Stimulated activated CD4-positive, alpha-beta T cell treated with anti-CD3 and anti-CD28 coated beads, TNF-alpha, amount 100 ng/mL, for 4 hours (primary cell): ENCODE measurements at regions not wholly inside any gene's neighbourhood (a gene's known extent, or its start where the extent isn't known, plus 50 kb on each side); places are given as distances from the start of the nearest gene placed in this dataset.
"Not testable (repeated sequence)": the region's sequence is repeated elsewhere in the genome, so short reads cannot be mapped to it uniquely, and the experiment has no call there.

Experiments used
- DNase-seq, 3 experiments: peaks; one replicate each; pipeline ENCODE4 v3.0.0-alpha.2; 2020; ENCODE audit warnings: low read depth in 3 of 3

DNA sequence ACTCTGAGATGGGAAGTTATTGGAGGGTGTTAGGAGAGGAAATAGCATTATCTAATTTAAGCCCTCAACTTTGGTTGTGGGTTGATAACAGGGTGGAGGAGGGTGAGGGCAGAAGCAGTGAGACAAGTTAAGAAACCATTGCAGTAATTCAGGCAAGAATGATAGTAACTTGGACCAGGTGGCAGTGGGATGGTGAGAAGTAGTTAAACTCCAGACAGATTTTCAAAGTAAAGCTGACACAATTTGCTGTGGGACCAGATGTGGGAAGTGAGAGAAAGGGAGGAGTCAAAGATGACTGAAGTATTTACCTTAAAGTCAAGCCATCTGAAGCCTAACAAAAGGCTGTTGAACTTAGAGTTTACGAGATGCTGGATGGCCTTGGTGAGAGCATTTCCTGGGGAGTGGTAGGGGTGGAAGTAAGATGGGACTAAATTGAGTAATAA lies 163.2 kb upstream of the KLF7 start:
- no peak for DNase-seq

GRCh38 chr2:207330912-207331311 lies 165.2 kb upstream of the KLF7 start:
- no peak for DNase-seq

GRCh38 chr2:207331674-207332073 lies 165.9 kb upstream of the KLF7 start:
- DNase-seq, result no peak

- no peak for DNase-seq
Observed at GRCh38 chr2:207332480-207333212, 166.9 kb upstream of the KLF7 start.

DNA sequence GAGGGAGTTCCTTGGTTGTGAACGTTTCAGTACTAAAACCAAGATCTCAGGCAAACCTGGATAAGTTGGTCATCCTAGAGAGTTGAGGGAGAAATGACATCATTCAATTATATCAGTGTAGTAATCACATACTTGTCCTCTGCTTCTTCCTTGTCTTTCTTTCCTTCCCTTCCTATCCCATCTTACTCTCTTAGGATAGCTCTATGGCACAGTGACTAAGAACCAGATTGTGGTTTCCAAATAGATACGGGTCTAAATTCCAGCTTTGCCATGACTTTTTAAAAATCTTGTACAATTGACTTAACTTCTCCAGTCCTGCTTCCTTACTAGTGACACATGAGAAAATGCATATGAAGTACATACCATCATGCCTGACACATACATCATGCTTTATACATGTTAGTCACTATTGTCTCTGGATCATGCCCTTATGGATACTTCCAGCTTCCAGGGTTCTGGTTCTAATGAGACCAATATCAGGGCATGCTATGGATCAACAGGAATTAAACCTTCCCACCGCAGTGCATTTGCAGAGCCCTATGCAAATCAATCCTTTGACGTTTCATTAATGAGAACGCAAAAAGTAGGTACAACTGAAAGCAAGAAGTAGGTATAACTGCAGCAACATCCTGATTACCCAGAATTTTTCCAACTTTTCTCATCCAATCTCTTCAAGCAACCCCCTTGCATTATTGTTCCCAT lies 168.0 kb upstream of the KLF7 start:
- no peak for DNase-seq

DNA sequence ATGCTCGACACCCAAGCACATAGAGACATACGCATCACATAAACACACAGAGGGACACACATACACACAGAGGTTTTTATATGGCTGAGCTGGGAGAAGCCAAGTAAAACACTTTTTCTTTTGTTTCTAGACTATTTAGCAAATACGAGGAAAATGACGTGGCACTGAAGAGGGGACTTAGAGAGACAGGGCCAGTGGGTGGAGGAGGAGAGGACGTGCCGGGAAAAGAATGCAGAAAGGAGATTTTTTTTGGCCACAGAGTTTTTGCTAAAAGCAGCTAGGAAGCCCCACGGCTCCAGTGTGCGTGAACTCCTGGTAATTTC lies 168.5 kb upstream of the KLF7 start:
- no peak for DNase-seq

- DNase-seq, result no peak
Observed at GRCh38 chr2:207334624-207335371, 169.1 kb upstream of the KLF7 start.

GRCh38 chr2:207337234-207338219 lies 171.8 kb upstream of the KLF7 start:
- no peak for DNase-seq

- DNase-seq, result no peak
Observed at GRCh38 chr2:207338220-207338607, 172.5 kb upstream of the KLF7 start.

DNA sequence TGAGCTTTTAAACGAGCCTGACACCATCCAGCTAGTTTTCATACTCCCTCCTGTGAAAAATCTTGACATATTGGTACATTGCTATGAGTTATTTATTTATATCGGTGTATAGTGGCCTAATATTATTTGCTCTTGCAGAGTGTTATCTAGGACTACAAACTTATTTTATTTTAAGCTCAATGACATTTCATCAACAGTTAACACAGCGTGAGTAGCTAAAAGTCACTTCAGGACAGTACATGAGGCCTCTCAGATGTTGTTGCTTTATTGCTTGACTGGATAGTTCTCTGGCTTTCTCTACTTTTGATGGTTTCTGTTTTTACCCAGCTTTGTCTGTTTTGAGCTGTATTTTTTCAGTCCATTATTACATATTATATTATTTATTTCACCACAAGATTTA lies 172.9 kb upstream of the KLF7 start:
- no peak for DNase-seq

GRCh38 chr2:207341112-207341750 lies 175.5 kb upstream of the KLF7 start:
- no peak for DNase-seq

DNA sequence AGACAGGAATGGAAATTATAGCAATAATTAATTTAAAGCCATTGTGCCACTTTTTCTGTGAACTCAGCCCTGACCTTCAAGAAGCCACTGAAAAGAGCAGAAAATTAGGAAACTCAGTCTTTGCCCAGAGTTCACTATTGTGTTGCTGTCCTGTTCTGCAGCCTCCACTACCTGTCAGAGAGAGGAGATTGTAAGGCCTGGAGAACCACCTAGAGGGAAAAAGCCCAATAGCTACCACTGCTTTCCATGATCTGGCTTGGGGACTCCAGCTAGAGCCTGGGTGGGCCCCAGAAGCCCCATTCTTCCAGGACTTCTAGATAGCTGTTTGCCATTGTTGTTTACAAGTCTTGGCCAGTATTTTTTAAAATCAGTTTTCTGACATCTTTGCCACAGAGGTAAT lies 176.1 kb upstream of the KLF7 start:
- DNase-seq, result no peak

- DNase-seq, result not testable (repeated sequence)
Observed at GRCh38 chr2:207344596-207345394, 179.0 kb upstream of the KLF7 start.

DNA sequence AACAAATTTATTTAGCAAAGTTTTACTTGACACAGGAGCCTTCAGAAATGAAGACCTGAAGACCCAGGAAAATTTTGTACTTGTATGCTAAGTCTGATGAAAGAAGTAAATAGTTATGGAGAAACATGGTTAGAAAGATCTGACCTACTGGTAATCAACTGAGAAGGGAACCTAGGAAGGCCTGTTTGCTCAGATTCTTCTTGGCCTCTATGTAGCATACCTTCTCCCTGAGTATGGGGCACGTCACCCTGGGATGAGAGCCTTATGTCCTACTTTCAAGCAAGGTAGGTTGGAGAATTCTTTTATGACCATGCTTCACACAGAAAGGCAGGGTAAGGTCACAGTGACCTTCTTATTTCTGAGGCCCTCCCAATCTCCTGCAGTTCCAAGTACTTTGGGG lies 178.6 kb upstream of the CREB1 start:
- DNase-seq, result no peak

- DNase-seq, result no peak
Observed at GRCh38 chr2:207352978-207353671, 176.6 kb upstream of the CREB1 start.

- no peak for DNase-seq
Observed at GRCh38 chr2:207353836-207354235, 175.9 kb upstream of the CREB1 start.

GRCh38 chr2:207354462-207354861 lies 175.3 kb upstream of the CREB1 start:
- no peak for DNase-seq

- DNase-seq, result no peak
Observed at GRCh38 chr2:207356567-207356966, 173.2 kb upstream of the CREB1 start.

DNA sequence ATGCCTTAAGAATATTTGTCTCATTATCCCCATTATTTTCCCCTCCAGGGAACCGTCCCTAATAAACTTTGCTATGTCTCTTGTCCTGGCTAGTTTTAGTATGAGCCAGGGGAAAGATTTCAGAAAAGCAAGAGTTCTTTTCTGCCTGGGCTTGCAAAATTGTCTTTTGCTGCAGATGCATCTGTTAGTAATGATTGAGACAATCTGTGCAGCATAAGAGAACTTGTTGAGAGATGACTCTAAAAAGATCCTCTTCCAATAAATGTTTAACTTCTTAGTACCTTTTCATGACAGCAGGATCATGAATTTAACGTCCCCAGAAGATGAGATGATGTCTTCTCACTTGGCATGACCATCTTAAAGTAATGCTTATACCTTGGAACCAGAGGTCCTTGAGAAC lies 172.5 kb upstream of the CREB1 start:
- DNase-seq, result no peak

GRCh38 chr2:207362716-207363115 lies 167.0 kb upstream of the CREB1 start:
- DNase-seq, result no peak
